HuH-7 (cell line): ENCODE measurements at regions not wholly inside any gene's neighbourhood (a gene's known extent, or its start where the extent isn't known, plus 50 kb on each side); places are given as distances from the start of the nearest gene placed in this dataset.
"Not testable (repeated sequence)": the region's sequence is repeated elsewhere in the genome, so short reads cannot be mapped to it uniquely, and the experiment has no call there.

ENCODE experiments used
- DNase-seq: peaks from one replicate; pipeline ENCODE4 v3.0.0; 2011; ENCODE audit warnings: low spot score

DNA sequence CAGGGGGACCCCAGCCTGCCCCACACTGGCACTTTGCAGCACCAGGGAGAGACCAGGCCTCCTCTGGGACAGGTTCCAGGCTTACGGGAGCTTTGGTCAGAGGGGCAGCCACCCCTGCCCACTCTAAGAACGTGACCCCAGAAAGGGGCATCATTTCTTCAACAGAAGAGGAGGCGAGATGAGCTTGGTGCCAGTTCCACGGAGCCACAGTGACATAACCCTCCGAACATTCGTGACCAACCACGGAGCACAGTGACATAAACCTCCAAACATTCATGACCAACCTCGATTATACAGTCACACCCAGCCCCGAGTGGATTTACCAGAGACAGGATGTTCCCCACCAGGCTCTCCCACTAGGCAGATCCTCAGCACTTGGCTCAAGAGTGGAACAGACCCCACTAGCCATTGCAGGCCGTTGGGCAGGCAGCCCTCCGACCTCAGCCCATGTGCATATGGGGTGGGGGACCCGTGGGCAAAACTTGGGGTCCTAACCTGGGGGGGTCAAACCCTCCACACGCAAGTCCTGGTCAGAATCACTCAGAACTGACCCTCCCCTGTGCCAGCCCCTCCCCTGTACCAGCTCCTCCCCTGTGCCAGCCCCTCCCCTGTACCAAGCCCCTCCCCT, 112.9 kb downstream of the METRNL start:
- no peak for DNase-seq

DNA sequence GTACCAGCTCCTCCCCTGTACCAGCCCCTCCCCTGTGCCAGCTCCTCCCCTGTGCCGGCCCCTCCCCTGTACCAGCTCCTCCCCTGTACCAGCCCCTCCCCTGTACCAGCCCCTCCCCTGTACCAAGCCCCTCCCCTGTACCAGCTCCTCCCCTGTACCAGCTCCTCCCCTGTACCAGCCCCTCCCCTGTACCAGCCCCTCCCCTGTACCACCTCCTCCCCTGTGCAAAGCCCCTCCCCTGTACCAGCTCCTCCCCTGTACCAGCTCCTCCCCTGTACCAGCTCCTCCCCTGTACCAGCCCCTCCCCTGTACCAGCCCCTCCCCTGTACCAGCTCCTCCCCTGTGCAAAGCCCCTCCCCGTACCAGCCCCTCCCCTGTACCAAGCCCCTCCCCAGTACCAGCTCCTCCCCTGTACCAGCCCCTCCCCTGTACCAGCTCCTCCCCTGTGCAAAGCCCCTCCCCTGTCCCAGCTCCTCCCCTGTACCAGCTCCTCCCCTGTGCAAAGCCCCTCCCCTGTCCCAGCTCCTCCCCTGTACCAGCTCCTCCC, 113.5 kb downstream of the METRNL start:
- DNase-seq = not testable (repeated sequence)

DNA sequence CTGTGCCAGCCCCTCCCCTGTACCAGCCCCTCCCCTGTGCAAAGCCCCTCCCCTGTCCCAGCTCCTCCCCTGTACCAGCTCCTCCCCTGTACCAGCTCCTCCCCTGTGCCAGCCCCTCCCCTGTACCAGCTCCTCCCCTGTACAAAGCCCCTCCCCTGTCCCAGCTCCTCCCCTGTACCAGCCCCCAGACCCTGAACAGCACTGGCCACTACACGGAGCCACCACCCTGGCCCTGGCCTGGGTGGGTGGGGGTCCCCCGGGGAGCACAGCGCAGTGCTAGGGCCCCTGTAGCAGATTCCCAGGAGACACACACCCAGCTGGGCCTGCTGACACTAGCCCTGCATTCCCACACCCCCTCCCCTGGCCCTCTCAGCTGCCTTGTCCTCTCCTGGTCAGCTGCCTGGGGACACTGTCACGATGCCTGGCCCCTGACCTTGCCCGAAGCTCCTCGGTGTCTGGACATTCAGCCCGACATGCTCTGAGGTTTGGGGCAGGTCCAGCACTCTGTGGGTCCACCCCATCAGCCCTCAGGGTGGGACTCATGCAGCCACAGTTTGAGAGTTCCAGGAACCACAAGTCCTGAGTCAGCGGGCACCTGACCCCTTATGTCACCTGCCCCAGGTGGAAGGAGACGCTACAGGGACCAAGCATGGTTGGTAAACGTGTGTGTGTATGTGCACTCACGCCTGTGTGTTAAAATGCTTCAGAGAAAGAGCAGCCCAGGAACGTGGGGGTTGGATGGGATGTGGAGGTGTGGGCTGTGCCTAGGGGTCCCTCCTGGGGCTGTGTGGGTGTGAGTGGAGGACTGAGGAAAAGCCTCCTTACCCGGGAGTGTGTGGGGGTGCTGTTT, 114.2 kb downstream of the METRNL start:
- DNase-seq = no peak

DNA sequence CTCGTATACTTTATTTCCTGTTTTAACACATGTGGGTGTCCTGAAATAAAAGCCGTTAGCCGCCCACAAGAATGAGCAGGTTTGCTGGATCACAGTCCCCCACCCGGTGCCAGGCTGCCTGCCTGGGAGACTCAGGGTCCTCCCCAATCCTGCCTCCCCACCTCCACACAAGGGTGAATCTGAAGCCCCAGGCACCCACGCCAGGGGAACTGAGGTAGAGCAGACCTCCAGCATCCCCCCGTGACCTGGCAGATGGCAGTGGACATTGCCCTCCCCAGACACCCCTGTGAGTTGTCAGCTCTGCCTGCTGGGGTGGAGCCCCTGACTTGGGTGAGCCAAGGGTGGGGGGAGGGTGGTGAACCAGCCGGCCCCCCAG, 114.8 kb downstream of the METRNL start:
- no peak for DNase-seq

DNA sequence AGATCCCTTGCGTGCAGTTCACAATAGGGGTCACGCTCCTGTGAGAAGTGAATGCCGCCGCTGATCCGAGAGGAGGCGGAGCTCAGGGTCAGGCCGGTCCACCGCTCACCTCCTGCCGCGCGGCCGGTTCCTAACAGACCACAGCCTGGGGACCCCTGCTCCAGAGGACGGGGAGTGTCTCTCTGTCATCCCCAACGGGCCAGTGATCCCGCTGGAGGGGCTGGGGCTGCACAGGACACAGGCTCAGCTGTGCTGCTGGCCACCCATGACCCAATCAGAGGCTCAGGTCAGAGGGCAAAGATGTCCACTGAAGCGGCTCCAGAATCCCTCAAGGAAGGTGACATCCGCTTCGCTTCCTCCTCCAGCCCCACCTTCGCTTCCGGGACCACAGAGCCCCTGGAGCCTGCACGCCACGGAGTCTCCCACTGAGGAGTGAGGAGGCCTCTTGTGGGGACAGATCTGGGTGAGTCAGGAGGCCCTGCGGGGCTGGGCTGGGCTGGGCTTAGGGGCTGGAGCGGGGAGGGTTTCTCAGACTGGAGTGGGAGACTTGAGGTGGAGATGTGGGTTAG, 115.4 kb downstream of the METRNL start:
- no peak for DNase-seq

DNA sequence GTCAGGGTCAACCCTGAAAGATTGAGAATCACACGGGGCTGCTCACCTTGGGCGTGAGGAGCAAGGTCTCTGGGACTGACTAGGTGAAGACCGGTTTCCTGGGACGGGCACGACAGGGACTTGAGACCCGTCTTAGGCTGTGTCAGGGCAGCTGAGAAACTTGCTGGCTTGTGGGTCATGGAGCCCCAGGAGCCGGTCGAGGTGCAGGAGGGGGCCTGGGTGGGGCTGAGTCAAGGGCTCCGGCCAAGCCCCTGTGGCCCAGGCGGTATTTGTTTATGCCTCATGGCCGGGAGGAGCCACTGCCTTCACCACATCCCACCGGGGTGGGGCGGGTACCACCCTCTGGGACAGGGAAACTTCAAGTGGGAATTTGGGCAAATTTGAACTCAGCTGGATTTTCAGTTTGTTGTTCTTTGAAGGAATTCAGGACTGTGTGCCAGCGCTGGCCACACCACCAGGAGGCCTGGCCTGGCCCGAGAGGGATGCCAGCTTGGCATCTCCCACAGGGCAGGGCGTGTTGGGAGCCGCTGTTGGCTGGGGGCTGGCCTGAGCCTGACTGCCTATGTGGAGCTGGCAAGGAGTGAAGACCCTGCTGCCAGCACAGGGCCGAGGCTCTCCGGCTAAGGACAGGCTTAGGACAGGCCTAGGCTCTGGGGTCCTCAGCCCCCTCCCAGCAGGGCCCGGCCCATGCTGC, 116.1 kb downstream of the METRNL start:
- no peak for DNase-seq

DNA sequence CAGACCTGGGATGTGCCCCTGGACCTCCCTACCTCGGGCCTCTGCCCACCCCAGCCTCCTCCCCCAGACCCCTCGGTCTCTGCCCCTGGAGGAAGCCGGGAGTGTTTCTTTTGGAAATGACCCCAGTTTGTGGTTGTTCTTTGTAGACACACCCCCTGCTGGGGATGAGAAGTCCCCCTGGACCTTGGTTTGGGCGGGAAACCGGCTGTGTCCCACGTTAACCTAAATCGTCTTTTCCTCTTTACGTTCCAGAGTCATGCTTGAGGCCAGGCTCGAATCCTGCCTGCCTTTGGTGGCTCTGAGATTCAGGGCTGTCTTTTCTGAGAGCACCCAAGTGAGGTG, 116.6 kb downstream of the METRNL start:
- DNase-seq = no peak

DNA sequence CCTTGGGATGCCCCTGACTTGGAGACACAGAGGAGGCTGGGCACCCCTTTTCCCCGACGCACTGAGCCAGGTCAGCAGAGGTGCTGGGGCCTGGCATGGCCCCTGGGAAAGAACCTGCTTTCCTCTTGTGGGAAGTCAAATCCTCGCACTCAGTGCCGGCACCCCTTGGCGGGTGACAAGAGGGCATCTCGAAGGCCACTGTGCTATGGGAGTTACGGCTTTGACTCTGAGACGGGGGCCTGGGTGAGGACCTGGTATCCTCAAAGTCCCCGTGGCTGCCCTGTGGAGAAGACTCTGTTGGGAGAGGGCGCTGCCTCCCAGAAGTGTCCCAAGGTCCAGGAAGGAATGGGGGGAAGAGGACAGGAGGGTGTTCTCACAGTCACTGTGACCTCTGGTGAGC, 117.0 kb downstream of the METRNL start:
- no peak for DNase-seq

DNA sequence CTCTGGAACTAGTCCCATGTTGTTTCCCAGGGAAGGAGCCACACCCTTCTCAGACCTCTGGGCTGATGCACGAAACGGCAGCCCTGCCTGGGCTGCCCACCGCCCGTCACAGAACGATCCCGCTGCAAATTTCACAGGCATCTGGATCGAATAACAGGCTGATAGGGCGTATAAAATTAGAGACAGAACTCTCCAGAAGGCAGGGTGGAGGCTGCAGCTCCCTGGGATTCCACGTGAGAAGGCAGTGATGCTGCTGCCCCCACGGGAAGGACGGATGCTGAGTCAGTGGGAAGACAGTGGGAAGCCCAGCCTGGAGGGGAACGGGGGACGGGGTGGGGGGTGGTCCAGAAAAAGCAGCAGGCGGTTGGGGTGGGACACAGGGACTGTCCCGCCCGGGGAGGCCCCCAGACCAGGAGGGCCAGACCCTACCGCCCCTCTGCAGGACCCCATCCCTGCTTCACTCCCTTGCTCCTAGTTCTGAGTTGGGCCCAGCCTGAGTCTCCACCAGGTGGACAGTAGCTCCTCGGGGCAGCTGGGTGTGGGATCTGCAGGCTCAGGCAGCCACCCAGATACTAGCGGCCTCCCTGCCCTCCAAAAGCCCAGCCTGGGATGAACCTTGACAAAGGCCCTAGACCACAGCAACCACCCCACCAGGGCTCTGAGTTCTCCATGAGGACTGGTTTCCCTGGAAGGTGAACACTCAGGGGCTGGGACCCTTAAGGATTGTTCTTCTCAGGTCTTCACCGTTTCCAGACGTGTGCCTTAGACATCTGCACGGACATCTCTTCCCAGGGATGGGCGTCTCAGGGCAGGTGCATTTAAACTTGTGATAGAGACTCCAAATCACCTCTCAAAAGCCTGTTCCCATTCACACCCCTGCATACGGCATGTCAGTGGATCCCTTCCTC, 117.8 kb downstream of the METRNL start:
- DNase-seq = no peak

DNA sequence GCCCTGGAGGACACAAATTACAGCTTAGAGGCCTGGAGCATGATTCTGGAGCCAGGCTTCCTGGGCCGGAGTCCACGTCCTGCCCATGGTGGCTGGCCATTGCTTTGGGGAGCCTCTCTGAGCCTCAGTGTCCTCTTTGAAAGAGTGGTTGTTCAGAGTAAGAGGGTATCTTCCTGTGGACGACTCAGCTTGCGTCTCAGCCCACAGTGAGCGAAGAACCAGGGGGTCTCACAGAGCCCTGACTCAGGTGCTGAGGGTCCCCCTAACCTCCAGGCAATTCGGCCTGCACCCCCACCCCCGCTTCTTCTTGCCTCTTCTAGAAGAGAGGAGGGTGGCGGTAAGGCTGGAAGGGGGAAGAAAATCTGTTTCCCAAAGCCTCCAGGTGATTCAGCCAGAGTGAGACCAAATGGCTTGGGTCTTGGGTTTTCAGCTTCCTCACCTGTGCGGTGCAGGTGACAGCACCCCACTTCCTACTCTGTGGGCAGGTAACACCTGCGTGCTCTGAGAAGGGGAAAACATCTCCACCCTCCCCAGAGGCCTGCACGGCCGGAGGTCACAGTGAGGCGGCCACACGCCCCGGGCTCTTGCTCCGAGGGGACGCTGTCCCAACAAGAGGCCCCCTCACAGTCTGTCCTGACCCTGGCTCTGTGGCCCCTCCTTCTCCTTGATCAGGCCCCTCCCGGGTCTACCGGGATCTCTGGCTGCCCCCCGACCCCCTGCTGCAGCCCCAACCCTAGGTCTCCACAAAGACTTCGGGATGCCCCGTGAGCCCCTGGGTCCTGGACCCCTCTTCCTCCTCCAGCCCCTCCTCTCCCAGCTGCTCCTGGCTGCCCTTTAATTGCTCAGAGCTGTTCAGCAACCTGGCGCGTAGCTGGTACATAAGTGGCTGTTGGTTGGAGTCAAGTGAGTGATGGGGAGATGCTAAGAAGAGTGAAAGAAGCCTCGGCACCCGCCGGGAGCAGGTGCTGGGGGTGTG, 119.2 kb downstream of the METRNL start:
- no peak for DNase-seq

DNA sequence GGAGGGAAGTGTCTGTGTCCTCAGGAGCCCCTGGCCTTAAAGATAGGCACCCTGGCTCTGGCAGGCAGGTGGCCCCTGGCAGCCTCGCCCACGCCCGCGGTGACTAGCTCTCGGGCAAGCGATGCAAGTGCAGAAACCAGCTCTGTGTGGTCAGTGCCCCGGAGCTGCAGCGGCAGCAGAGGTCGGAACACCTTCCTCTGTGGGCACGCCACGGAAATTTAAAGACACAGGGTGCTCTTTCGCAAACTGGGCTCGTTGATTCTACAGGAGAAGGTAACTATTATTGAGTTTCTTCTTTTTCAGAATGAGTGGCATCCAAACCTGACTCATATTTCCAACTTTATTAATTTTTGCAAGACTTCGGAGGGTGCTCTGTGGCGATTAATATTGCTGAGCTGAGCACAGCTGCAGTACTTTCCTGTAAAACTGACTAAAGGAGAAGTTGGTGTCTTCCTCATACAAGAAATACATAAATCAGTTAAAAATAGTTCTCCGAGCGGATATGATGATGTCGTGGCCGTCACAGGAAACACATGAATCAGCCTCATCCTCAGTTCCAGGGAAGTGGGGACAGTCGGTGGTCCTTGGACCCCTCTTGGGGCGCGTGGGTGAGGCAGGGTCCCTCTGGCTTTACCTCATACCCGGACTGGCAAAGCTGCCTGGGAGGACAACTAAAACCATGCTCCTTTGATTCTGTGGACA, 120.2 kb downstream of the METRNL start:
- DNase-seq = no peak

DNA sequence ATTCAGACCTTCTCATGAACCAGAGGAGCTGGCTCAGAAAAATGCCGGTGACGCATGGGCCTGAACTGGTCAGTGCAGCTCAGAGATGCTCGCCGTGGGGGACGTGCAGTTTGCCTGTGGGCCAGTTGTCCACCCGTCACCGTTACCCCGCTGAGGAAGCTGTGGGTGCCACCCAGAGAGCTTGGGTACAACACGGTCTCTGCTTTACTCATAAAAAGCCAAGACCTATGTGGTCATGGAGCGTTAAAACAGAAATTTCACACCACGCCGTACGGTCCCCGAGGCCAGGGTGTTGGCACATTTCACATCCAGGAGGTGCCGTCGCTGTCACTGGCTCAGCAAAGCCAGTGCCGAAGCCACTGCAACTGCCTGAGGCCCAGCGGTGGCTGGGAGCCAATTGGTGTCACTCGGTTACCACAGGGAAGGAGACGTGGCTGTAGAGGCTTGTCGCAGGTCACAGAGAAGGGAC, 120.9 kb downstream of the METRNL start:
- DNase-seq = no peak

DNA sequence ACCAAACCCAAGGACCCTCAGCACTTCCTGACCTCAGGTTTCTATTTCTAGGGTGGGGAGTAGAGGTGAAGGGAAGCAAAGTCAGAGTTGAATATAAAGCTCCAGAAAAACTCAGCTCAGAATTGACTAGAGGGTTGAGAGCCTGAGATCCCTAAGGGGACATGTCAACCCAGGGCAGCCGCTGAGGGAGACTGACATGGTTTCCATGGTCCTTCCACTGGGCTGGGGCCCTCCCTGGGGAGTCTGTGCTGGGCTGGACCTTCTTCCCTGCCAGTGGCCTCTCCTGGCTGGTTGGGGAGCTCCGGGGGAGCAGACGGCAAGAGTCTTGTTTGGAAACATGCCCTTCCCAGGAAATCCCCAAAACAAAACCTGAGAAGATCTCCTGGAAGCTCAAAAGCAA, 121.3 kb downstream of the METRNL start:
- no peak for DNase-seq

DNA sequence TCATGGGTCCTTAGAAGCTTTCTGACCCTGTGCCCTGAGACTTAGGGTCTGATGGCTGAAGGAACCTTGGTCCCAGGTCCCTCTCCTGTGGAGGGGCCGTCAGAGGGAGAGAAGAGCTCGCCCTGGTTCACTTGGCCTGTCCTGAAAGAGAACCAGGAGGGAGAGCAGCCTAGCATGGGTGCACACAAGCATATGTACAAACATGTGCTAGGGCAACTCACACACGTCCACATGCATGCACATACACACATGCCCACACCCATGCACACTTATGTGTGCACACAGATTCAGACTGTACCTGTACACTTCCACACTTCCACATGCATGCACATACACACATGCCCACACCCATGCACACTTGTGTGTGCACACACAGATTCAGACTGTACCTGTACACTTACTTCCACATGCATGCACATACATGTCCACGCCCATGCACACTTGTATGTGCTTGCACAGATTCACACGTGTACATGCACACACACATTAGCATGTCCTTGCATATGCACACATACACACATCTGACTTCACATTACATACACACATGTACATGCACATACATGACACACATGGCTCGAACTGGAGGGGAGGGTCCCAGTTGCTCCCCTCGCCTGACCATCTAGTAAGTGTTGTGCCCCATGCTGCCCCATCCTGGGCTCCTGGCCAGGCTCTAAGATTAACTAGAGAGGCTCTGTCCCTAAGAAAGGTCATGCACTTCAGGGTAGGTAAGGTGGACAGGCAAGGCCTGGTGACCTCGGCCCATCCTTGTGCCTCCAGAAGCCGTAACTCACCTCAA, 122.0 kb downstream of the METRNL start:
- no peak for DNase-seq

DNA sequence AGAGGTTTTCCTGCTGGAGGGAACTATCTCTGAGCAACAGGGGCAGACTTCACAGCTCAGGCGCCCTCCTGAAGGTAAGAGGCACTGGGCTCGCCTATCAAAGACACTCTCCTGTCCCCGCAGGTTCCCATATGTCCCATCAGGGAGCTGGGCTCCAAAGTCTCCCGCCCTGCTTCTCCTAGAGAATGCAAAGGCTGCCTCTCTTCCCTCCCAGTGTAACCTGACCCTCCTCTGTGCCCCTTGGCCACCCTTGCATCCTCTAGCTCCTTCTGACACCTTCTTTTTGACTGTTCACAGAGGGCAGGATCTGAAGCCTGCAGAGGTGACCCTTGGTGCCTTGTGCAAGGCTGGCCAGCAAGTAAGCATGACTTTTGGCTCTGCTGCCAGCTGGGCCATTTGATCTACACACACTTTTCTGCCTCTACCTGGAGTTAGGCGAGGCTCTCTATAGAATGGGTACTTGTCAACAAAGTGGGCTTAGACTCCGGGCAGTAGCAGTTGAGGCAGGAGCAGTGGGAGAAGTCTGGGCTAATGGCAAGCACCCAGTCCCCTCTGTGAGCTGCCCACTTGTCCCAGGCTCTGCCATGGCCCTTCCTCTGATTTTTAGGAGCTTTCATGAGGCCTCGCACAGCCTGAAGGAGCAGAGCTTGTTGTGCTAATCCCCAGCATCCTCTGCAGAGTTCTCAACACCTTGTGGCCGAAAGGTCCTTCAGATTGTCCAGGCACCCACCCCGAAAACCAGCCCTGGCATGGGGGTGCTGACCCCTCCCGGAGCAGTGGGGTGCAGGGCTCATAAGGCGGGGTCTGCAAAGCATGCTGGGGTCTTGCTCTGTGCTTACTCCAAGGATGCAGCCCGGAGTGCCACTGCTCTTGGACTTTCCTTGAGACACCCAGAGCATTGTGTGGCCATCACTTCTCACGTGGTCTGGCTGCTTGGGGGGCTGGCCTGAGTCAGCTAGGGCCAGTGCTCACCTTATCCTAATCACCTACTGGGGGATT, 122.9 kb downstream of the METRNL start:
- DNase-seq = no peak

DNA sequence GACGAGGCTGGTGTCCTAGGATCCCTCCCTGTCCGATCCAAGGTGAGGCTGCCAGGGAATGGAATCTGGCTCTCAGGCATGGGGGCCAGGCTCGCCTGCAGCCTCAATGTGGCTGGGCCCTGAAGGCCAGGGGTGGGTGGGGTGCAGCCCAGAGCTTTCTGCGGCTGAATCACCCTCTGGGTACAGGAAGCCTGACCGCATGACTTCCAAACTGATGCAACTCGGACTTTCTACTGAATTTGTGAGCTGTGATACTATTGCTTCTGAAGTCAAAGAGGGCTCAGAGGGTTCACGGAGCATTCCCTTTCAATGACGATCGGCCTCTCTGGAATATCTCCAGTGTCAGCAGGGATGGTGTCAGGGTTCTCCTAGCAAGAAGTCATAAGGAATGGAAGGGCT, 123.7 kb downstream of the METRNL start:
- DNase-seq = no peak

DNA sequence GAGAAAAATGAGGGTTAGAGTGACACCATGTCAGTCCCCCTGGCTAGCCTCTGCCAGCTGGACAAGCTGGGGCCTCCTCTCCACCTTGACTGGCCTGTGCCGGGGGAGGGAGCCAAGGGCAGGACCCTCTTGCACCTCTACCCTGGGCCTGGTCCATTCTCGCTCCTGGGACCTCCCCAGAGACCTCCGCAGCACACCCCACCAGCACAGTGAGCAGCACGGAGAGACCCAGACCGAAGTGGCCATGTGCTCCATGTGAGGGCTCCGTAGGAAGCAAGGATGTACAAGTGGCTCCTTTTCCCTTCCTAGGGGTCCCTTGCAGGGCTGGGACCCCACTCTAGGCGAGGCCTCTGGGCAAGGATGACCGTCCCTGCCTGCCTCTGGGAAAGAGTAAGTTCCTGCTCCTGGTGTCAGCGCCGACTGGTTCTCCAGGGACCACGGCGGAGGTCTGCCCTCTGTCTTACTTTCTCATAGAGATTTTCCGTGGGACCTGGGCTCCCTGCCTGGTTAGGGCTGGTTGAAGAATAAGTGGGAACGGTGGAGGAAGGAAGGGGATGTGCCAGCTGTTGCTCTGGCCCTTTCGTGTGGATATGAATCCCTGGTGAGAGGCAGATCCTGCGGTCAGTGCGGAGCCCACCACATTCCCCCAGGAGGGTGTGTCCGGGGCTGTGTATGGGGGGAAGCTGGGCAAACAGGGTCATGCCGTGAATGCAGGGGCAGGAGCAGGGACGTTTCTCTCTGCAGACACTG, 124.2 kb downstream of the METRNL start:
- DNase-seq = no peak
